NCI-H1930 (cell line): ENCODE measurements at regions not wholly inside any gene's neighbourhood (a gene's known extent, or its start where the extent isn't known, plus 50 kb on each side); places are given as distances from the start of the nearest gene placed in this dataset.

Source experiments
- DNase-seq, 2 experiments: peaks; one replicate each; lab custom pipeline; 2025; lab: John Stamatoyannopoulos, UW

- no peak for DNase-seq
These were observed 77.3 kb upstream of the APC start for GRCh38 chr5:112660359-112660758.

GRCh38 chr5:112663146-112663545 lies 74.5 kb upstream of the APC start:
- DNase-seq, result no peak

GRCh38 chr5:112668016-112668415 lies 69.7 kb upstream of the APC start:
- DNase-seq, result no peak

- DNase-seq, result no peak
These were observed 68.8 kb upstream of the APC start for GRCh38 chr5:112668911-112669310.

GRCh38 chr5:112669328-112669963 lies 68.2 kb upstream of the APC start:
- no peak for DNase-seq

GRCh38 chr5:112671687-112672086 lies 66.0 kb upstream of the APC start:
- DNase-seq, result no peak

- no peak for DNase-seq
These were observed 56.2 kb upstream of the APC start for GRCh38 chr5:112681481-112681908.

GRCh38 chr5:112682621-112683061 lies 55.0 kb upstream of the APC start:
- DNase-seq, result no peak

GRCh38 chr5:112684121-112684520 lies 53.6 kb upstream of the APC start:
- DNase-seq, result no peak

- DNase-seq, result no peak
These were observed 52.9 kb upstream of the APC start for GRCh38 chr5:112684737-112685136.

- DNase-seq, result no peak
These were observed 52.3 kb upstream of the APC start for GRCh38 chr5:112685386-112685785.

- DNase-seq, result no peak
These were observed 51.8 kb upstream of the APC start for GRCh38 chr5:112685931-112686330.

GRCh38 chr5:112686675-112687074 lies 51.0 kb upstream of the APC start:
- no peak for DNase-seq

- peak; percentile 9 to 28 for DNase-seq
These were observed 50.4 kb upstream of the APC start for GRCh38 chr5:112687306-112687705.
